Eye (tissue), 1 donor: ENCODE measurements at regions not wholly inside any gene's neighbourhood (a gene's known extent, or its start where the extent isn't known, plus 50 kb on each side); places are given as distances from the start of the nearest gene placed in this dataset.

Experiments
- DNase-seq: peaks from one replicate; pipeline ENCODE4 v3.0.0-alpha.2; 2015

- no peak for DNase-seq
These were observed 70.7 kb upstream of the BTN3A2 start for GRCh38 chr6:26294302-26294701.

GRCh38 chr6:26295691-26296555 lies 69.1 kb upstream of the BTN3A2 start:
- DNase-seq = no peak

DNA sequence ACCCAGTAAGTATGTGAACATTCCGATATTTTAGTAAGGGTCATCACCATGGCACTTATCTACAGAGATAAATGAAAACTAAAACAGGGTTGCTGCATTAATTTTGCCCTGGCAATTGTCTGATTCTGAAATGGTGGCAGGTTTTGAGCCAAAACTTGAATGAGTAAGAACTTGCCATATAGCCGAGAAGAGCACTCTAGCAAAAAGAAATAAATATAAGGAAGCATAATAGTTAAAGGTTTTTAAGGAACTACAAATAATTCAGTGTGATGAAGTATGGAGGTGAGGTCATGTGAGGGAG lies 68.5 kb upstream of the BTN3A2 start:
- no peak for DNase-seq

GRCh38 chr6:26296857-26297648 lies 67.9 kb upstream of the BTN3A2 start:
- no peak for DNase-seq

- no peak for DNase-seq
These were observed 65.5 kb upstream of the BTN3A2 start for GRCh38 chr6:26299286-26300042.

DNA sequence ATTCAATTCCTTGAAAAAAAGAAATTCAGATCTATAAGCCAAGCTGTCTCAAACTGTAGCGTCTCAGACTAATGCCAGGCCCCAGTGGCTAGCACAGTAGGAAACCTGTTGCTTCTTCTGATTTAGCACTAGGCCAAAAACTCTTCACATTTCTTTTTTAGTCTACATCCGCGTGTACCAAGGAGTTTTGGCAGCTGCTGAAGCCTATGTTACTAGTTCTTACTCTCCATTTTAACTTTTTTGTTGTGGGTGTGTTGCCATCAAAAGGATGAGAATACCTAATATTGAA lies 65.0 kb upstream of the BTN3A2 start:
- DNase-seq = no peak

- no peak for DNase-seq
These were observed 64.6 kb upstream of the BTN3A2 start for GRCh38 chr6:26300359-26300758.

DNA sequence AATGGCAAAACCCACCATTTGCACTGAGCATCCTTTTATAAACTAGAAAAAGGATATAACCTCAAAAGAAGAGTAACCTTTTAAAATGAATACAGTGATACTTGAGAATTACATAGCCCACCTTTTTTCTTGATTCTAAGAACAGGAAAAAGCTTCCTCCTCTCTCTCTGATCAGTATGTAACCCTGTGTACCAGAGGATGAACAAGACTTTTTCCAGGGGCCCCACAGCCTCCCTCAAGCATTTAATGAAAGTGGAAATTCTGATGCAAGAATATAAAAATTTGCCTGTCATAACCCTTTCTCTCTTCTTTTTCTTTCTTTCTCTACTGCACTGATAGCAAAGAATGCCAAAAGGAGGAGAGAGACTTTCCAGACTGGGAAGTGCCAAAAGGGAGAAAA lies 64.2 kb upstream of the BTN3A2 start:
- DNase-seq = no peak

DNA sequence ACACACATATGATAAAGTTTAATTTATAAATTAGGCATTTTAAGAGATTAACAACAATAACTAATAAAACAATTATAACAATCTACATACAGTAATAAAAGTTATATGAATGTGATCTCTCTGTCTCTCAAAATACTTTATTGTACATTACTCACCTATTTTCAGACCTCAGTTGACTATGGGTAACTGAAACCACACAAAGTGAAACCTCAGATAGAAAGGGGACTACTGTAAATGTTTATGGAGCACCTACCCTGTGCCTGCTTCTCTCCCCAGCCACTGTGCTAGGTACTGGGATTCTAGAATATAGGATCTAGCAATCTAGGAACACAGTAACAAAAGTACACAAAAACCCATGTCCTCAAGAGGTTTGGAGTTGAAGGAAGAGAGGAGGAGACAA lies 63.4 kb upstream of the BTN3A2 start:
- no peak for DNase-seq

DNA sequence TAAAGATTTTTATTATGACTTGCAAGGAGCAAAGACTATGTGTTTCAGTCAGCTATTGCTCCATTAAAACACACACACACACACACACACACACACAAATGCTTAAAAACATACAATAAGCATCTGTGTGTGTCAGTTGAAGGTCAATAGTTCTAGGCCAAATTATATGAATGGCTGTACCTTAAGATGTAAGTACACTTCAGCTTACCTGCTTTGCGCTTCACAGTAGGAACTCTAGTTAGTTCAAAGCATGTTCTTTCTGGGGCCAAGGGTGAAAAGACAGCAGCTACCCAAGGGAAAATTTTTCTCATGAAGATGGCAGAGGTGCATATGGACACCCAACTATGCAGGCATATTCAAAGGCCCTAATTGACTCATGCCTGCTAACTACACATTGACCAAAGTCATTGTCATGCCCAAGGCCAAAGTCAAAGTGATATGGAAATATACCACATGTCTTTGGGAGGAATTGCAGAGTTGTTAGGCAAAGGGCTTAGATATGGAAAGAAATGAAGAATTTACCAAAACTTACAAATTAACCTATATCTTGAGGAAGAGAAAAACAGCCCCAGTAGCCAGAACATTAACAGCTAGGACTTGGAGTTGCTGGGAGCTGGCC lies 61.9 kb upstream of the BTN3A2 start:
- no peak for DNase-seq

GRCh38 chr6:26304213-26304796 lies 60.7 kb upstream of the BTN3A2 start:
- no peak for DNase-seq

DNA sequence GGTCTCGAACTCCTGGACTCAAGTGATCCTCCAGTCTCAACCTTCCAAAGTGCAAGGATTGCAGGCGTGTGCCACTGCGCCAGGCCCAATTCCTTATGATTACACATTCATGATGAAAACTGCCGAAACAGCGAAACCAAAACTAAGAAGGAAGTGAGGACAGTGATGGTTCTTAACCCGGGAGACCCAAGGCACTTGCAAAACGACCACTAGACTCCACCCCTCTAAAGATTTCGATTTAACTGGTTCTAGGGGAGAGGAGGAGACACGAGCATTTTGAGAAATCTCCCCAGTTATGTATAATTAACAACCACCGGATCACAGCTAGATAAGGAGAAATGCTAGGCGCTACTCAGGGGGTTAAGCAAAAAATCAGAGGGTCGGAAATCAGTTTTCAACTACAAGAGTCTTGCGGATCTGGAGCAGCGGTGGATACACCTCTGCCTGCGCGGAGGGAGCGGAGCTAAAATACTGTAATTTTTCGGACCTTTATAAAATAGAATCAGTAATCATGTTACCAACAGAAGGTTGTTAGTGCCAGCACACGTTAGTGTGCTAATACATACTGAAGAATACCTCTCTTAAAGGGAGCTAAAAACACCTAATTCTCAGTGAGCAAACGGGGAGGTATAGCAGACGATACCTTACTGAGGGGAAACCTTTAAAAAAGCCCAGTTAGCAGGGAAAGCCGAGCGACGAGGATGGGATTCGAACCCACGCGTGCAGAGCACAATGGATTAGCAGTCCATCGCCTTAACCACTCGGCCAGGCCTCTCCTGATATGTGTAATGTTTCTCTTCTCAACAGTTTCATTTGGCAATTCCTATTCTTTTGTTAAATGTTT lies 60.0 kb upstream of the BTN3A2 start:
- DNase-seq = peak; percentile 79

DNA sequence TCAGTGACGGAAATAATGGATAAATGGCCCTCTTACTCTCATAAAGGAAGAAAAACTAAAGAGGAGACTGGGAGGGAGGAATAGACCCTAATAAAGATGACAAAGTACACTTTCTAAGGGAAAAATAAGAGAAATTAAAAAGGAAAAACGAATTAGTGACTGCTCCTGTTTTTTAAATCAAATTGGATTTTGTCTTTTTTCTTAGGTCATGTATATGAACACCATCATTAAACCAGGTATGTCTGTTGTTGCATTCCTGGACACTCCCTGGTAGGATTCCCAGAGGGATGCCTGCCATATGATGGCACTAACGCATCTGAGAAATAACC lies 59.4 kb upstream of the BTN3A2 start:
- DNase-seq = no peak

GRCh38 chr6:26306232-26306631 lies 58.8 kb upstream of the BTN3A2 start:
- DNase-seq = no peak

GRCh38 chr6:26307850-26308249 lies 57.1 kb upstream of the BTN3A2 start:
- no peak for DNase-seq

- DNase-seq = no peak
These were observed 55.3 kb upstream of the BTN3A2 start for GRCh38 chr6:26309731-26310142.

- peak; percentile 57 for DNase-seq
These were observed 54.0 kb upstream of the BTN3A2 start for GRCh38 chr6:26311012-26311384.

- DNase-seq = peak; percentile 88
These were observed 53.5 kb upstream of the BTN3A2 start for GRCh38 chr6:26311385-26312095.

DNA sequence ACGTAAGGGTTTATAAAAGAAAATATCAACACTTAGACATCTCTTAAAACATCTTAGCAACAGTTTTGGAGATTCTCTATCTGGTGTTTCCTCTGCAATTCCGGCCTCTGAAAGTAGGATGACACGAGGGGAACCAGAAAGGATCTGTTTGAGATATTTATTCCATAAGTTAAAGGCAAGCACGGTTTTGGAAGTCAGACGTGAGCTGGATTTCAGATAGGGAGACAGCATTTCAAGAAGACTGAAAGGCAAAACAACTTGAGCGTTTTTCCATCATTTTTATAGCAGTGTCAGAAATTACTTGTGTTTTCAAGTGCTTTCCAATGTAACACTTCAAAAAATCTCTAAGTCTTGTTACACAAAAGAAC lies 52.9 kb upstream of the BTN3A2 start:
- DNase-seq = peak; percentile 70

GRCh38 chr6:26312501-26313397 lies 52.2 kb upstream of the BTN3A2 start:
- DNase-seq = peak; percentile 95
